H1 (cell line): ENCODE measurements at regions not wholly inside any gene's neighbourhood (a gene's known extent, or its start where the extent isn't known, plus 50 kb on each side); places are given as distances from the start of the nearest gene placed in this dataset.

Experiments used
- CTCF ChIA-PET: fragments of 300-600 bp; sonication (Branson Sonifier 250); formaldehyde crosslinking; loops from one replicate; lab custom pipeline; 2021; ENCODE audit not compliant: partially characterized antibody; lab: Charles Lee
- POLR2A ChIA-PET: fragments of 300-600 bp; sonication (Branson Sonifier 250); formaldehyde crosslinking; loops from one replicate; lab custom pipeline; 2021; ENCODE audit warnings: inconsistent platforms; ENCODE audit not compliant: partially characterized antibody; lab: Charles Lee
- DNase-seq, 2 experiments: peaks; one replicate each; pipeline versions ENCODE4 v3.0.0 to v3.0.0-alpha.2; 2010 to 2022; ENCODE audit warnings: low spot score in 2 of 2, low read depth in 1 of 2, mixed read lengths in 1 of 2
- FAIRE-seq: peaks from 2 replicates; lab custom pipeline; 2011; peaks lifted over from hg19 to GRCh38; lab: Jason Lieb, UNC
- H2AFZ ChIP-seq: 2 replicates; pipeline ENCODE4 v1.8.1; 2012; ENCODE audit warnings: low read length, inconsistent platforms
- H2AK5ac ChIP-seq: 2 replicates; pipeline ENCODE4 v1.6.1; 2013; ENCODE audit warnings: low read depth, low read length
- H2BK120ac ChIP-seq: replicated peaks from 2 replicates; pipeline ENCODE3; 2013; ENCODE audit warnings: low read depth, low read length, inconsistent platforms
- H2BK12ac ChIP-seq: 2 replicates; pipeline ENCODE4 v1.6.1; 2013; ENCODE audit warnings: low read depth, low read length
- H2BK15ac ChIP-seq: 2 replicates; pipeline ENCODE4 v1.6.1; 2013; ENCODE audit warnings: low read length
- H2BK20ac ChIP-seq: 2 replicates; pipeline ENCODE4 v1.6.1; 2013; ENCODE audit warnings: low read length
- H2BK5ac ChIP-seq: 2 replicates; pipeline ENCODE4 v1.6.1; 2013; ENCODE audit warnings: low read depth, low read length
- H3K14ac ChIP-seq: 2 replicates; pipeline ENCODE4 v1.6.1; 2013; ENCODE audit warnings: inconsistent platforms; ENCODE audit not compliant: insufficient read length
- H3K18ac ChIP-seq: 2 replicates; pipeline ENCODE4 v1.6.1; 2013; ENCODE audit warnings: low read length; ENCODE audit errors: extremely low read depth
- H3K23ac ChIP-seq: 2 replicates; pipeline ENCODE4 v1.6.1; 2013; ENCODE audit warnings: inconsistent platforms; ENCODE audit not compliant: insufficient read length
- H3K23me2 ChIP-seq: 2 replicates; pipeline ENCODE4 v1.6.1; 2013; ENCODE audit warnings: low read depth, low read length
- H3K27ac ChIP-seq: 2 replicates; pipeline ENCODE4 v1.6.1; 2011; ENCODE audit warnings: low read depth, low read length, inconsistent platforms
- H3K27me3 ChIP-seq, 4 experiments: replicated peaks in 1 of 4; 1 replicate in 1 of 4; 2 replicates in 3 of 4; pipeline versions ENCODE4 v1.6.1 to v1.8.1; 2011 to 2013; ENCODE audit warnings: low read length in 3 of 4, mild to moderate bottlenecking in 3 of 4, inconsistent platforms in 2 of 4, mixed read lengths in 2 of 4, moderate library complexity in 1 of 4; ENCODE audit not compliant: control insufficient read depth in 3 of 4, insufficient read depth in 3 of 4; ENCODE audit errors: extremely low read depth in 1 of 4
- H3K36me3 ChIP-seq, 4 experiments: 2 replicates each; pipeline versions ENCODE4 v1.6.1 to v1.8.1; 2011 to 2013; ENCODE audit warnings: mild to moderate bottlenecking in 4 of 4, low read length in 3 of 4, moderate library complexity in 2 of 4, control low read depth in 1 of 4, inconsistent platforms in 1 of 4; ENCODE audit not compliant: insufficient read depth in 4 of 4, control insufficient read depth in 2 of 4
- H3K4ac ChIP-seq: replicated peaks from 2 replicates; pipeline ENCODE3; 2013; ENCODE audit warnings: low read length, low read depth, mixed read lengths, inconsistent platforms; ENCODE audit not compliant: insufficient read length
- H3K4me1 ChIP-seq, 4 experiments: replicated peaks in 1 of 4; 1 replicate in 1 of 4; 2 replicates in 3 of 4; pipeline versions ENCODE4 v1.6.1 to v1.8.1; 2011 to 2013; ENCODE audit warnings: low read length in 3 of 4, inconsistent platforms in 2 of 4, mixed read lengths in 1 of 4; ENCODE audit not compliant: insufficient read depth in 4 of 4, control insufficient read depth in 3 of 4
- H3K4me2 ChIP-seq, 2 experiments: 2 replicates each; pipeline versions ENCODE4 v1.6.1 to v1.8.1; 2011 to 2013; ENCODE audit warnings: low read depth in 2 of 2, low read length in 2 of 2, control low read depth in 1 of 2, inconsistent platforms in 1 of 2, mild to moderate bottlenecking in 1 of 2; ENCODE audit not compliant: insufficient read depth in 1 of 2
- H3K4me3 ChIP-seq, 4 experiments: fragments of 200-600, 300-600 bp in 1 of 4; sonication (generic), shearing (Covaris generic), sonication (Bioruptor Twin) in 1 of 4; 2 replicates each; pipeline versions ENCODE4 v1.5.1 to v1.8.1; 2011 to 2016; ENCODE audit warnings: low read length in 4 of 4, low read depth in 3 of 4, control low read depth in 2 of 4, inconsistent platforms in 2 of 4, mild to moderate bottlenecking in 2 of 4, mixed read lengths in 1 of 4, moderate library complexity in 1 of 4; ENCODE audit not compliant: insufficient read depth in 2 of 4; ENCODE audit errors: extremely low read depth in 1 of 4
- H3K56ac ChIP-seq: replicated peaks from 2 replicates; pipeline ENCODE3; 2013; ENCODE audit warnings: low read depth, mild to moderate bottlenecking, mixed read lengths, low read length, inconsistent platforms; ENCODE audit not compliant: insufficient read length
- H3K79me1 ChIP-seq: 2 replicates; pipeline ENCODE4 v1.6.1; 2013; ENCODE audit warnings: low read depth, low read length, control low read depth
- H3K79me2 ChIP-seq, 2 experiments: 2 replicates each; pipeline versions ENCODE4 v1.6.1 to v1.8.1; 2012 to 2013; ENCODE audit warnings: low read length in 2 of 2, mild to moderate bottlenecking in 2 of 2, inconsistent platforms in 1 of 2; ENCODE audit not compliant: insufficient read depth in 2 of 2, control insufficient read depth in 1 of 2
- H3K9ac ChIP-seq, 4 experiments: replicated peaks in 1 of 4; 1 replicate in 1 of 4; 2 replicates in 3 of 4; pipeline versions ENCODE4 v1.6.1 to v1.8.1; 2011 to 2013; ENCODE audit warnings: low read depth in 3 of 4, low read length in 3 of 4, control low read depth in 2 of 4, mild to moderate bottlenecking in 2 of 4, moderate library complexity in 2 of 4, inconsistent platforms in 1 of 4; ENCODE audit errors: extremely low read depth in 1 of 4
- H3K9me3 ChIP-seq, 2 experiments: 2 replicates each; pipeline versions ENCODE4 v1.6.1 to v1.8.1; 2012 to 2013; ENCODE audit warnings: mild to moderate bottlenecking in 2 of 2, moderate library complexity in 2 of 2, control low read depth in 1 of 2, inconsistent platforms in 1 of 2, low read depth in 1 of 2, low read length in 1 of 2, mixed read lengths in 1 of 2; ENCODE audit not compliant: insufficient read depth in 2 of 2
- H4K20me1 ChIP-seq, 2 experiments: replicated peaks in 1 of 2; 2 replicates each; pipeline versions ENCODE3 to v1.8.1; 2011 to 2013; ENCODE audit warnings: inconsistent platforms in 2 of 2, low read length in 2 of 2, mild to moderate bottlenecking in 1 of 2; ENCODE audit not compliant: insufficient read depth in 2 of 2, control insufficient read depth in 1 of 2
- H4K5ac ChIP-seq: 2 replicates; pipeline ENCODE4 v1.6.1; 2013; ENCODE audit warnings: low read length, low read depth, mixed read lengths, inconsistent platforms; ENCODE audit not compliant: insufficient read length
- H4K8ac ChIP-seq: 2 replicates; pipeline ENCODE4 v1.8.0; 2013; ENCODE audit warnings: mild to moderate bottlenecking, moderate library complexity, low read length, inconsistent platforms; ENCODE audit not compliant: insufficient read depth; ENCODE audit errors: extremely low read depth
- H4K91ac ChIP-seq: replicated peaks from 2 replicates; pipeline ENCODE3; 2013; ENCODE audit warnings: low read length, mixed read lengths, inconsistent platforms; ENCODE audit not compliant: insufficient read length
- SIX5 ChIP-seq: IDR thresholded peaks from 2 replicates; pipeline ENCODE4 v1.6.1; 2011; ENCODE audit warnings: mild to moderate bottlenecking, low read depth, low read length
- TCF12 ChIP-seq: IDR thresholded peaks from 2 replicates; pipeline ENCODE4 v1.6.1; 2011; ENCODE audit warnings: low read depth, mild to moderate bottlenecking, low read length
- WGBS, 2 experiments: shearing (Covaris generic) in 1 of 2; methylation state at CpG; one replicate each; pipeline versions ENCODE4 v1.1.6 to v1.1.7; 2013 to 2015; ENCODE audit warnings: low lambda C conversion rate in 2 of 2, mixed read lengths in 2 of 2, inconsistent platforms in 1 of 2, low coverage in 1 of 2, missing lambda C conversion rate in 1 of 2; ENCODE audit not compliant: insufficient replicate concordance in 2 of 2, insufficient coverage in 1 of 2, insufficient read length in 1 of 2; ENCODE audit errors: extremely low coverage in 1 of 2, missing lambda C conversion rate in 1 of 2; 5-methylcytosine and 5-hydroxymethylcytosine counted together

DNA sequence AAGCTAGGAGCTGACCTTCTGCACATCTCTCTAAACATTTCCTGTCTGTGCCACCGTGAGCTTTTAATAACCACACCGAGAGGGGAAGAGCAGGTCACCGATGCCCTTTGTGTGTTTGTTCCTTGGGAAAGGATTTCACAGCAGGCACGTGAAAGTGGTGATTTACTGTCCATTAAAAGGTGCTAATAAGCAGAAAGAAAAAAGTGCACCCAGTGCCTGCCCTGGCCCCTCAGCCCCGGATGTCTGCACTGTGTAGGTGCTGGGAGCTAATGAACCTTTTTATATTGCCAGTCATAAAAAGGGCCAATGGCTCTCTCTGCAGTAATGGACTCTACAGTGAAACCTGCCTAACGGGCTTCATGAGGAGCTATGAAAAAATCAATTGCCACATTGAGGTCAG, 312.6 kb downstream of the C6orf118 start:
- H3K23me2 ChIP-seq = no peaks in the 10 kb centered on the region
- H3K79me2 ChIP-seq = no peaks in the 10 kb centered on the region
- H3K56ac ChIP-seq = no peak overlapping the region
- no peak overlapping the region for H3K9ac ChIP-seq
- no peak overlapping the region for H3K18ac ChIP-seq
- WGBS, 2 experiments = 95% methylated on average over 6 of the region's 6 CpGs; no CpG with 5 or more reads in 1 of the 2 experiments
- H3K4me3 ChIP-seq = no peak overlapping the region
- H3K23ac ChIP-seq = no peak overlapping the region
- H4K5ac ChIP-seq = no peak overlapping the region
- no peak overlapping the region for H2BK15ac ChIP-seq
- H3K4me1 ChIP-seq = no peaks in the 10 kb centered on the region
- no peaks in the 10 kb centered on the region for H3K79me1 ChIP-seq
- no peak overlapping the region for H3K4me2 ChIP-seq
- CTCF ChIA-PET = interaction anchor here (0.6 to 1.2 kb wide), 2 partner anchors 14 to 529 kb away, joined by 3 read pairs; no protein-coding TSS in a partner anchor
- H3K27me3 ChIP-seq = no peaks in the 10 kb centered on the region
- no peak overlapping the region for H2AFZ ChIP-seq
- no peak overlapping the region for H2BK120ac ChIP-seq
- POLR2A ChIA-PET = no interaction called here
- no peak overlapping the region for H3K27ac ChIP-seq
- H3K4ac ChIP-seq = no peak overlapping the region
- H3K36me3 ChIP-seq = no peaks in the 10 kb centered on the region
- H4K91ac ChIP-seq = no peak overlapping the region
- no peak overlapping the region for H2AK5ac ChIP-seq
- H4K8ac ChIP-seq = no peak overlapping the region
- H3K14ac ChIP-seq = no peak overlapping the region
- H4K20me1 ChIP-seq = no peaks in the 10 kb centered on the region
- H3K9me3 ChIP-seq = peaks cover 0 to 7% of the 10 kb centered on the region in 2 experiments; a peak in 2 of 4 replicates
- H2BK20ac ChIP-seq = no peak overlapping the region
- H2BK5ac ChIP-seq = no peak overlapping the region
- TF ChIP-seq SIX5 (no peak), TCF12 (no peak)
- TF ChIP-seq, all 59 proteins: peak for 0
- FAIRE-seq (no peak), DNase-seq (no peak)
- no peak overlapping the region for H2BK12ac ChIP-seq
